Muscle of leg (tissue), 3 donors: ENCODE measurements at regions not wholly inside any gene's neighbourhood (a gene's known extent, or its start where the extent isn't known, plus 50 kb on each side); places are given as distances from the start of the nearest gene placed in this dataset.

Experiments
- DNase-seq: peaks from one replicate; pipeline ENCODE4 v3.0.0; 2013
- H3K27ac ChIP-seq: one replicate; pipeline ENCODE4 v1.5.1; 2013; ENCODE audit warnings: mild to moderate bottlenecking, low read length, control low read depth
- H3K27me3 ChIP-seq: one replicate; pipeline ENCODE4 v1.6.1; 2013; ENCODE audit warnings: low read length; ENCODE audit not compliant: control insufficient read depth, insufficient read depth
- H3K36me3 ChIP-seq: one replicate; pipeline ENCODE4 v1.6.1; 2013; ENCODE audit warnings: low read length; ENCODE audit not compliant: control insufficient read depth, insufficient read depth
- H3K4me1 ChIP-seq: one replicate; pipeline ENCODE4 v1.6.1; 2013; ENCODE audit warnings: low read length; ENCODE audit not compliant: control insufficient read depth, insufficient read depth
- H3K4me3 ChIP-seq: one replicate; pipeline ENCODE4 v1.5.1; 2013; ENCODE audit warnings: low read length, control low read depth
- H3K9me3 ChIP-seq: replicated peaks from 2 replicates; pipeline ENCODE4 v1.6.1; 2013; ENCODE audit warnings: low read depth, low read length; ENCODE audit not compliant: control insufficient read depth
- WGBS: methylation state at CpG from one replicate; pipeline ENCODE4 v1.1.5; 2013; ENCODE audit warnings: missing lambda C conversion rate; ENCODE audit not compliant: insufficient coverage; 5-methylcytosine and 5-hydroxymethylcytosine counted together

DNA sequence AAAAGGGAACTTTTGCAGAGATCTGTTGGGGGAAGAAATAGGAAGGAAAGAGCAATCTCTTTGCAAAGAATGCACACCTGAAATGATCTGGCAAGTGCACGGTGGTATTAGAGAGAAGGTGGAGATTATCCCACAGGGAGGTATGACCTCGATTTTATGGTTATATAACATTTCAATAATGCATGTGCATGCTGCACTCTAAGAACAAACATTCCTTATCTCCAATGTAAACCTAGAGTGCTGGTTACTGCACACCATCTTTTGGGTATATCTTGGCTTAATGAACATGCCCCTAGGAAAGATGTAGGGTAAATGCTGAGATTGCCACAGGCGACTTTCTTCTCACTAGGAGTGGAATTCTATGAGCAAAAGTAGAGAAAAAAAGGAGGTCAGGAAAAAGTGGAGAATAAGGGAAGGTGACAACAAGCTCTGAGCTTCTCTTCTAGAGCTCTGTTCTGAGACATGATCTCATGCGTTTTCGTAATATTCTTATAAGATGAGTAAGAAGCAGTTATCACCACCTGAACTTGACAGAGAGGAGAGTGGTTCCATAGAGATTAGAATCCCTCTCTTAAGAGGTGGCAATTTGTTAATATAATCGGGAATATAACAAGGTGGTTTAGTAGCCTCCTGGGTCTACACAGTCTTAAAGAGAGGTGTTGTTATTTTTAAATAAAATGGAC is 117.5 kb upstream of the TMC3 start:
- 63% methylated on average over 1 of the region's 6 CpGs for WGBS
- H3K27ac ChIP-seq, result no peak overlapping the region
- H3K36me3 ChIP-seq, result no peaks in the 10 kb centered on the region
- no peaks in the 10 kb centered on the region for H3K9me3 ChIP-seq
- no peak overlapping the region for H3K4me3 ChIP-seq
- peak; percentile 25 for DNase-seq
- peaks cover 9% of the 10 kb centered on the region for H3K4me1 ChIP-seq
- H3K27me3 ChIP-seq, result no peaks in the 10 kb centered on the region

DNA sequence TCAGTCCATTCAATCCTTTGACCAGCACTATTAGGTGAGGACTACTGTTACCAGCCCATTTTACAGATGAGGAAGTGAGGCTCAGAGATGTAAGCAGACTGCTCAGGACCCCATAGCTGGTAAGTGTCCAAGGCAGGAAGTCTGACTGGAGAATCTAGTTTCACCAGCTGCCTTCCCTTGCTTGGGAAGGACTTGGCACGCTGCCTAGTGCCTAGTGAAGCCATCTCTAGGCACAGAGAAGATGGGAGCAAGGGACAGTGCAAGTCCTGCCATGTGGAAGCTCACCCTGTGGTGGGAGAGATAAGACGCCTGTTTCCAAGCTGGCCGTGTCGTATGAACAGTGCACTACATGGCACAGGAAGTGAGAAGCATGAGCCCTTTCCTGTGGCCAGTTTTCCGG is 111.8 kb upstream of the TMC3 start:
- Histone ChIP-seq H3K36me3 (no peaks in the 10 kb centered on the region), H3K27ac (no peak overlapping the region), H3K9me3 (no peaks in the 10 kb centered on the region), H3K27me3 (no peaks in the 10 kb centered on the region), H3K4me3 (no peak overlapping the region), H3K4me1 (peaks cover 16% of the 10 kb centered on the region)
- peak; percentile 46 for DNase-seq
- whole genome bisulfite sequencing, result 82% methylated on average over 5 of the region's 5 CpGs

GRCh38 chr15:81484086-81484955 is 110.3 kb upstream of the TMC3 start:
- H3K4me3 ChIP-seq, result no peak overlapping the region
- no peaks in the 10 kb centered on the region for H3K36me3 ChIP-seq
- H3K27ac ChIP-seq, result no peak overlapping the region
- no peaks in the 10 kb centered on the region for H3K27me3 ChIP-seq
- peak; percentile 72 for DNase-seq
- H3K4me1 ChIP-seq, result peaks cover 18% of the 10 kb centered on the region
- no peaks in the 10 kb centered on the region for H3K9me3 ChIP-seq
- WGBS, result 52% methylated on average over 6 of the region's 12 CpGs

- no peak overlapping the region for H3K27ac ChIP-seq
- H3K36me3 ChIP-seq, result no peaks in the 10 kb centered on the region
- no peak overlapping the region for H3K4me3 ChIP-seq
- H3K27me3 ChIP-seq, result no peaks in the 10 kb centered on the region
- H3K4me1 ChIP-seq, result peaks cover 18% of the 10 kb centered on the region
- no peak for DNase-seq
- H3K9me3 ChIP-seq, result no peaks in the 10 kb centered on the region
- WGBS, result no CpG with 5 or more reads among the region's 3 CpGs
These were observed 109.5 kb upstream of the TMC3 start for GRCh38 chr15:81483496-81483895.

GRCh38 chr15:81481346-81481745 is 107.3 kb upstream of the TMC3 start:
- H3K4me3 ChIP-seq, result no peak overlapping the region
- no peak for DNase-seq
- no peaks in the 10 kb centered on the region for H3K9me3 ChIP-seq
- no peak overlapping the region for H3K27ac ChIP-seq
- WGBS, result 86% methylated on average over 2 of the region's 7 CpGs
- no peaks in the 10 kb centered on the region for H3K36me3 ChIP-seq
- no peaks in the 10 kb centered on the region for H3K27me3 ChIP-seq
- peaks cover 18% of the 10 kb centered on the region for H3K4me1 ChIP-seq

- 0% methylated on average over 1 of the region's 7 CpGs for WGBS
- H3K9me3 ChIP-seq, result no peaks in the 10 kb centered on the region
- DNase-seq, result peak; percentile 90
- H3K36me3 ChIP-seq, result no peaks in the 10 kb centered on the region
- H3K4me1 ChIP-seq, result peaks cover 15% of the 10 kb centered on the region
- H3K27ac ChIP-seq, result no peak overlapping the region
- H3K27me3 ChIP-seq, result no peaks in the 10 kb centered on the region
- H3K4me3 ChIP-seq, result no peak overlapping the region
These were observed 106.6 kb upstream of the TMC3 start for GRCh38 chr15:81480645-81481053.

DNA sequence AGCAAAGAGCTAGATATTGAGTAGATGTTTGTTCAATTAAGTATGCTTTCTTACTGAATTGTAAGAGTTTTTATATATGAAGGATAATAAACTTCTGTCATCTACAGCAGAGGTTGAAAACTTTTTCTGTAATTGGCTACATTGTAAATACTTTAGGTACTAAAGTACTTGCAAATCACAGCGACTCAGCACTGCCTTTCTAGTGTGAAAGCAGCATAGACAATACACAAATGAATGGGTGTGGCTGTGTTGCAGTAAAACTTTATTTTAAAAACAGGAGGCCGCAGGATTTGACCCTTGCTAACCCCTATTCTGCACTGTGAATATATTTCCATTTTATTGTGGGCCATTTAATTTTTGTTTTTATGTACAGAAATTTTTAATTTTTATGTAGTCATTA is 104.3 kb upstream of the TMC3 start:
- WGBS, result no CpG with 5 or more reads among the region's 2 CpGs
- Histone ChIP-seq H3K36me3 (no peaks in the 10 kb centered on the region), H3K4me3 (no peak overlapping the region)

GRCh38 chr15:81475926-81476325 is 101.9 kb upstream of the TMC3 start:
- no peaks in the 10 kb centered on the region for H3K27me3 ChIP-seq
- DNase-seq, result no peak
- no CpG with 5 or more reads among the region's 1 CpG for WGBS
- no peak overlapping the region for H3K27ac ChIP-seq
- H3K9me3 ChIP-seq, result no peaks in the 10 kb centered on the region
- no peaks in the 10 kb centered on the region for H3K36me3 ChIP-seq
- no peak overlapping the region for H3K4me3 ChIP-seq
- peaks cover 3% of the 10 kb centered on the region for H3K4me1 ChIP-seq

More for the DNA sequence above, 104.3 kb upstream of the TMC3 start:
- Histone ChIP-seq H3K27me3 (no peaks in the 10 kb centered on the region), H3K4me1 (peaks cover 5% of the 10 kb centered on the region), H3K27ac (no peak overlapping the region), H3K9me3 (no peaks in the 10 kb centered on the region)
- DNase-seq, result no peak

GRCh38 chr15:81475471-81475870 is 101.5 kb upstream of the TMC3 start:
- DNase-seq, result no peak
- no peaks in the 10 kb centered on the region for H3K27me3 ChIP-seq
- H3K4me3 ChIP-seq, result no peak overlapping the region
- no peak overlapping the region for H3K27ac ChIP-seq
- no peaks in the 10 kb centered on the region for H3K9me3 ChIP-seq
- no peaks in the 10 kb centered on the region for H3K36me3 ChIP-seq
- no peaks in the 10 kb centered on the region for H3K4me1 ChIP-seq
- no CpG with 5 or more reads among the region's 2 CpGs for WGBS

DNA sequence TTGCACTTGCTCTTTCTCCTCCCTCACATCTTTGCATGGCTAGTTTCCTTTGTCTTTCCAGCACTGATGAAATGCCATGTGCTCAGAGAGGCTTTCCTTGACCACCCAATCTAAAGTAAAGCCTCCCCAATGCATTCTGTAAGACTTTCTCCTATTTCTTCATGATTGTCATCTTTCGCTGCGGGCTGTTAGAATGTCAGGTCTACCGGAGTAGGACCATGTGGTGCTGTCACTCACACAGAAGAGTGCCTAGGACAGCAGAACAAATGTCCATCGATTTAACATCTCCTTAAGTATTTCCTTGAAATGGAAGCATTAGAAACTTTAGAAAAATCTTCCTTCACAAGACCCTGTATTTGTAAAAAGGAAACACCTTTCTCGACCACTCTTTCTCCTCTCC is 99.9 kb upstream of the TMC3 start:
- H3K4me1 ChIP-seq, result no peaks in the 10 kb centered on the region
- H3K27ac ChIP-seq, result no peak overlapping the region
- H3K36me3 ChIP-seq, result no peaks in the 10 kb centered on the region
- H3K4me3 ChIP-seq, result no peak overlapping the region
- DNase-seq, result no peak
- no peaks in the 10 kb centered on the region for H3K9me3 ChIP-seq
- no peaks in the 10 kb centered on the region for H3K27me3 ChIP-seq
- 90% methylated on average over 2 of the region's 5 CpGs for WGBS
